Mesenchymal stem cell (in vitro differentiated cells and primary cell): ENCODE measurements at regions not wholly inside any gene's neighbourhood (a gene's known extent, or its start where the extent isn't known, plus 50 kb on each side); places are given as distances from the start of the nearest gene placed in this dataset.

Experiments
- DNase-seq: peaks from one replicate; pipeline ENCODE4 v3.0.0-alpha.2; 2013
- H2AFZ ChIP-seq: one replicate; pipeline ENCODE4 v1.6.1; 2013; ENCODE audit warnings: low read depth, mild to moderate bottlenecking, control low read depth, inconsistent platforms, low read length, moderate library complexity
- H2AK5ac ChIP-seq: 2 replicates; pipeline ENCODE4 v1.6.1; 2013; ENCODE audit warnings: low read length, moderate library complexity, mild to moderate bottlenecking, inconsistent platforms; ENCODE audit not compliant: severe bottlenecking
- H2BK120ac ChIP-seq: one replicate; pipeline ENCODE4 v1.6.1; 2013; ENCODE audit warnings: low read depth, mild to moderate bottlenecking, inconsistent platforms, low read length, moderate library complexity
- H2BK12ac ChIP-seq, 2 experiments: one replicate each; pipeline ENCODE4 v1.6.1; 2013; ENCODE audit warnings: inconsistent platforms in 2 of 2, low read length in 2 of 2, mild to moderate bottlenecking in 2 of 2, moderate library complexity in 2 of 2, control low read depth in 1 of 2
- H2BK15ac ChIP-seq: one replicate; pipeline ENCODE4 v1.6.1; 2013; ENCODE audit warnings: mild to moderate bottlenecking, low read depth, inconsistent platforms; ENCODE audit not compliant: poor library complexity, severe bottlenecking
- H2BK5ac ChIP-seq: 2 replicates; pipeline ENCODE4 v1.6.1; 2013; ENCODE audit warnings: low read depth, mild to moderate bottlenecking, low read length, control low read depth, inconsistent platforms; ENCODE audit not compliant: poor library complexity, severe bottlenecking
- H3K14ac ChIP-seq, 2 experiments: one replicate each; pipeline ENCODE4 v1.6.1; 2013; ENCODE audit warnings: inconsistent platforms in 2 of 2, low read length in 2 of 2, control low read depth in 1 of 2, mild to moderate bottlenecking in 1 of 2, moderate library complexity in 1 of 2
- H3K18ac ChIP-seq, 2 experiments: one replicate each; pipeline ENCODE4 v1.6.1; 2013; ENCODE audit warnings: inconsistent platforms in 2 of 2, low read length in 2 of 2, control low read depth in 1 of 2, low read depth in 1 of 2, mild to moderate bottlenecking in 1 of 2
- H3K23ac ChIP-seq, 2 experiments: one replicate each; pipeline ENCODE4 v1.6.1; 2013; ENCODE audit warnings: inconsistent platforms in 2 of 2, low read length in 2 of 2, mild to moderate bottlenecking in 2 of 2, moderate library complexity in 2 of 2, control low read depth in 1 of 2
- H3K27ac ChIP-seq: 2 replicates; pipeline ENCODE4 v1.5.1; 2013; ENCODE audit warnings: mild to moderate bottlenecking, moderate library complexity, low read length, control low read depth, inconsistent platforms; ENCODE audit not compliant: poor library complexity, severe bottlenecking
- H3K27me3 ChIP-seq, 2 experiments: 2 replicates each; pipeline versions ENCODE4 v1.6.1 to v1.7.0; 2013; ENCODE audit warnings: low read length in 2 of 2, mild to moderate bottlenecking in 2 of 2, moderate library complexity in 2 of 2, control low read depth in 1 of 2, inconsistent platforms in 1 of 2; ENCODE audit not compliant: control insufficient read depth in 1 of 2, insufficient read depth in 1 of 2
- H3K36me3 ChIP-seq, 2 experiments: 2 replicates each; pipeline versions ENCODE4 v1.6.1 to v1.7.0; 2013; ENCODE audit warnings: low read length in 2 of 2, control low read depth in 1 of 2, inconsistent platforms in 1 of 2, low read depth in 1 of 2, mild to moderate bottlenecking in 1 of 2; ENCODE audit not compliant: insufficient read depth in 2 of 2, control insufficient read depth in 1 of 2
- H3K4ac ChIP-seq, 2 experiments: one replicate each; pipeline ENCODE4 v1.6.1; 2013; ENCODE audit warnings: inconsistent platforms in 2 of 2, low read length in 2 of 2, mild to moderate bottlenecking in 2 of 2, moderate library complexity in 2 of 2, control low read depth in 1 of 2, low read depth in 1 of 2
- H3K4me1 ChIP-seq: 2 replicates; pipeline ENCODE4 v1.6.1; 2013; ENCODE audit warnings: low read depth, low read length, control low read depth; ENCODE audit not compliant: control insufficient read depth, insufficient read depth
- H3K4me2 ChIP-seq: 2 replicates; pipeline ENCODE4 v1.6.1; 2013; ENCODE audit warnings: low read length, mild to moderate bottlenecking, inconsistent platforms; ENCODE audit not compliant: poor library complexity, severe bottlenecking
- H3K4me3 ChIP-seq, 2 experiments: 2 replicates each; pipeline versions ENCODE4 v1.5.1 to v1.7.0; 2013; ENCODE audit warnings: low read length in 2 of 2, mild to moderate bottlenecking in 2 of 2, control low read depth in 1 of 2, low read depth in 1 of 2; ENCODE audit not compliant: insufficient read depth in 1 of 2
- H3K79me1 ChIP-seq: replicated peaks from 2 replicates; pipeline ENCODE4 v1.6.1; 2013; ENCODE audit warnings: mild to moderate bottlenecking, control low read depth, low read length, inconsistent platforms; ENCODE audit not compliant: poor library complexity, severe bottlenecking
- H3K9ac ChIP-seq: 2 replicates; pipeline ENCODE4 v1.7.0; 2013; ENCODE audit warnings: mild to moderate bottlenecking, low read length, moderate library complexity
- H3K9me3 ChIP-seq: 2 replicates; pipeline ENCODE4 v1.7.0; 2013; ENCODE audit warnings: mild to moderate bottlenecking, low read length; ENCODE audit not compliant: control insufficient read depth
- H4K8ac ChIP-seq: one replicate; pipeline ENCODE4 v1.6.1; 2013; ENCODE audit warnings: inconsistent platforms, mild to moderate bottlenecking, low read length, moderate library complexity
- H4K91ac ChIP-seq: one replicate; pipeline ENCODE4 v1.6.1; 2013; ENCODE audit warnings: mild to moderate bottlenecking, low read length, inconsistent platforms
- WGBS: methylation state at CpG from one replicate; pipeline ENCODE4 v1.1.7; 2013; ENCODE audit warnings: mixed read lengths; 5-methylcytosine and 5-hydroxymethylcytosine counted together

DNA sequence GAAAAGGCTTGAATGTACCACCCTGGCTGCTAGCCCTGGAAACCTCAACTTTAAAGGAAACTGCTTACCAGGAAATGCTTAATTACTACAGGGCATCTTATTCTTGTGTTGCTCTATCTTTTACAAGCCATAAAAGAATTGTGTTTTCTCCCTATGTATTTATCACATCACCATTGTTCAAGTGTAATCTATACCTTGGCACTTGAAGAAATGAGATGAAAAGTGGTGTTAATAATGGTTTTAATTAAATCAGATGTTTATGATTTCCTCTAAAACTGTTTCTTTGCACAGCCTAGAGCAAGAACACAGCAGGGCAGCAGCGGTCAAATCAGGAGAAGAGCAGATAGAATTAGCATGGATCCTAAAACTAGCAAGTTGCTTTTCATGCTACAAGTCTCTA, 131.8 kb upstream of the RGMB start:
- Histone ChIP-seq H3K18ac (no peak overlapping the region), H3K79me1 (no peaks in the 10 kb centered on the region), H3K9me3 (no peaks in the 10 kb centered on the region), H3K27me3 (no peaks in the 10 kb centered on the region), H2BK5ac (no peak overlapping the region), H2AFZ (no peak overlapping the region), H2BK12ac (no peak overlapping the region), H3K27ac (no peak overlapping the region), H3K4me2 (no peak overlapping the region), H4K8ac (no peak overlapping the region), H3K36me3 (no peaks in the 10 kb centered on the region), H3K14ac (no peak overlapping the region), H3K23ac (no peak overlapping the region), H3K9ac (no peak overlapping the region), H4K91ac (no peak overlapping the region), H2AK5ac (no peak overlapping the region), H3K4ac (no peak overlapping the region), H2BK15ac (no peak overlapping the region), H2BK120ac (no peak overlapping the region), H3K4me1 (peaks cover 4% of the 10 kb centered on the region), H3K4me3 (no peak overlapping the region)
- DNase-seq: no peak
- 100% methylated on average over 1 of the region's 1 CpG for WGBS

DNA sequence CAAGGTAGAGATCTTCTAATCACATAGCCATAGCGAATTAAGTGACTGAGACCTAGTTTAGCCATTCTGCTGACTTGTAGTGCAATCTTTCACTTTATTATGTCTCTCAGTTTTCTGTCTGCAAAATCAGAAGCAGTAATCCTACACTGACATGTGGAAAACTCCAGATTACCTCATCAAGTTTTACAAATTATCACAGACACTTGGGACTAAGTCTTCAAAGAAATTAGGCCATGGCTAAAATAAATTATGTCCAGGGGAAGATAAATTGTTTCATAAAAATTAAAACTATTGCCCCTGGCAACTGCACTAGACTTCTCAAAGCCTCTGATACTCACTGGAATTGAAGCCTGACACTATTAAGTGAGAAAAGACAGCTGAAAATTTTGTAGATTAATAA, 129.9 kb upstream of the RGMB start:
- H3K18ac ChIP-seq: no peak overlapping the region
- H3K4me2 ChIP-seq: no peak overlapping the region
- no peak overlapping the region for H3K9ac ChIP-seq
- no peaks in the 10 kb centered on the region for H3K79me1 ChIP-seq
- H3K36me3 ChIP-seq: no peaks in the 10 kb centered on the region
- H2AFZ ChIP-seq: no peak overlapping the region
- no peak overlapping the region for H3K4ac ChIP-seq
- H3K27ac ChIP-seq: no peak overlapping the region
- DNase-seq: no peak
- H2BK5ac ChIP-seq: no peak overlapping the region
- H4K8ac ChIP-seq: no peak overlapping the region
- H3K4me1 ChIP-seq: peaks cover 4% of the 10 kb centered on the region
- no peak overlapping the region for H2BK15ac ChIP-seq
- H2BK12ac ChIP-seq: no peak overlapping the region
- no peaks in the 10 kb centered on the region for H3K9me3 ChIP-seq
- no peak overlapping the region for H3K23ac ChIP-seq
- WGBS: 100% methylated on average over 1 of the region's 1 CpG
- no peak overlapping the region for H3K14ac ChIP-seq
- H3K4me3 ChIP-seq: no peak overlapping the region
- H3K27me3 ChIP-seq: no peaks in the 10 kb centered on the region
- H2BK120ac ChIP-seq: no peak overlapping the region
- no peak overlapping the region for H4K91ac ChIP-seq
- no peak overlapping the region for H2AK5ac ChIP-seq

DNA sequence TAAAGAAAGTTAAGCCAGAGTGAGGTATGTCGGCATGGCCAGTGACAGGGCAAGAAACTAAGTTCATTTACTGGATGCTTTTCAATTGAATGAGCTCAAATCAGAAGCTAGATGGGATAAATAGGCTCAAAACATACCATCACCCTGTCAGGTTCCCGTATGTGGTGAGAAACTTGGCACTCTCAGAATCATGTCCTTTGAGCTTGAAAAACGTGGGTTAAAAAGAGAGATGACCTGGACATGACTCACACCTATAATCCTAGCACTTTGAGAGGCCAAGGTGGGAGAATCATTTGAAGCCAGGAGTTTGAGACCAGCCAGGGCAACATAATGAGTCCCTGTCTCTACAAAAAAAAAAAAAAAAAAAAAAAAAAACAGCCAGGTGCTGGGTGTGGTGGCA, 121.7 kb upstream of the RGMB start:
- Histone ChIP-seq H2BK120ac (no peak overlapping the region), H2AK5ac (no peak overlapping the region), H3K27me3 (no peaks in the 10 kb centered on the region), H3K4me2 (no peak overlapping the region), H3K27ac (no peak overlapping the region), H2BK15ac (no peak overlapping the region), H3K4me3 (no peak overlapping the region), H2BK5ac (no peak overlapping the region), H4K91ac (no peak overlapping the region), H2AFZ (no peak overlapping the region), H2BK12ac (no peak overlapping the region), H3K36me3 (no peaks in the 10 kb centered on the region), H3K18ac (no peak overlapping the region), H3K4ac (no peak overlapping the region), H3K79me1 (no peaks in the 10 kb centered on the region), H3K14ac (no peak overlapping the region), H3K23ac (no peak overlapping the region), H3K9me3 (no peaks in the 10 kb centered on the region), H4K8ac (no peak overlapping the region), H3K9ac (no peak overlapping the region), H3K4me1 (no peaks in the 10 kb centered on the region)
- no peak for DNase-seq
- WGBS: 89% methylated on average over 1 of the region's 3 CpGs

DNA sequence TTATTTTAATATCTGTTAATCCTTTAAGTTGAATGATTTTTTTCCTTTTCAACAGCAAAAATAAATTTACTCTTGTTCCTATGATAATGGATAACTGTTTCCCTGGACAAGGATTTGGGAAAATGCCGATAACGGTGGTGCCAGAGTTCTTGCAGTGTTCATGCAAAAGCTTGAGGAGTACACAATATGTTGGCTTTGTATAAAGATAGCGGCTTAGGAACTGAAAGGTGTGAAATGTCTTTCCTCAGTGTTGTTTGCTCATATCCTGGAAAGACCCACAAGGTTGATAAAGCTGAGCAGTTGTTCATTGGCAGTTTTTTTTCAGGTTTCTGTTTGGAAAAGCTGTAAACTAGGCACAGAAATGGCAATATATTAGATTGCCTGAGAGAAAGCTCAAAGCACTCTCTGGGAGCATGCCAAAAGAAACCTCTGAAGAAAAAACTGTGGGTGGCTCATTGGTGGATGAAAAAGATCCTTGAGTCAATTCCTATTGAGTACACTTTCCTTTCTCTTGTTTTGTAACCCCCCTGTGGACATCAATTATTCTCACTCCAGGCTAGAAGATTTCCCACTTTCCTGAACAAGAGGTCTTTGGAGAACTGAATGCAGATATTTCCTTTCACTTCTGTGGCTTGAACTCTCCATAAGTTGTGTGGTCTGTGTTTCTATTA, 117.2 kb upstream of the RGMB start:
- no peak overlapping the region for H2BK15ac ChIP-seq
- H4K91ac ChIP-seq: no peak overlapping the region
- no peak overlapping the region for H2BK120ac ChIP-seq
- no peaks in the 10 kb centered on the region for H3K36me3 ChIP-seq
- no peak overlapping the region for H3K4ac ChIP-seq
- no peak overlapping the region for H2AK5ac ChIP-seq
- no peak overlapping the region for H2BK5ac ChIP-seq
- no peak for DNase-seq
- no peak overlapping the region for H2AFZ ChIP-seq
- H3K4me2 ChIP-seq: no peak overlapping the region
- H4K8ac ChIP-seq: no peak overlapping the region
- H3K27ac ChIP-seq: no peak overlapping the region
- H2BK12ac ChIP-seq: no peak overlapping the region
- H3K18ac ChIP-seq: no peak overlapping the region
- no peaks in the 10 kb centered on the region for H3K9me3 ChIP-seq
- no peaks in the 10 kb centered on the region for H3K4me1 ChIP-seq
- no peaks in the 10 kb centered on the region for H3K79me1 ChIP-seq
- H3K9ac ChIP-seq: peak overlapping the region; percentile 25
- H3K14ac ChIP-seq: no peak overlapping the region
- H3K27me3 ChIP-seq: no peaks in the 10 kb centered on the region
- 87% methylated on average over 3 of the region's 3 CpGs for WGBS
- H3K23ac ChIP-seq: no peak overlapping the region
- H3K4me3 ChIP-seq: no peak overlapping the region
